ENCODE measurements at regions not wholly inside any gene's neighbourhood (a gene's known extent, or its start where the extent isn't known, plus 50 kb on each side); places are given as distances from the start of the nearest gene placed in this dataset.

- no peak for TF ChIP-seq POLR2AphosphoS5 (IDR thresholded peaks at IDR 0.05; ENCODE audit: low read length)
- TF ChIP-seq ZNF274 (IDR thresholded peaks at IDR 0.05; ENCODE audit: insufficient read depth, insufficient read length) = no peak
- TF ChIP-seq ETV6 (conservative IDR thresholded peaks at IDR 0.05 in 1 of 2, IDR thresholded peaks at IDR 0.05 in 1 of 2; ENCODE audit: borderline replicate concordance in 1 of 2, low read depth in 1 of 2) = no peak
- no peak for TF ChIP-seq JUND (IDR thresholded peaks at IDR 0.05; ENCODE audit: low read depth, low read length)
- no peak for TF ChIP-seq POLR2A (IDR thresholded peaks at IDR 0.05; ENCODE audit: low read depth, low read length)
- TF ChIP-seq SREBF2 (IDR thresholded peaks at IDR 0.05; ENCODE audit: low read length) = no peak
- TF ChIP-seq ZBTB11 (CRISPR knock-in tag; IDR thresholded peaks at IDR 0.05) = no peak
- TF ChIP-seq EZH2 (IDR thresholded peaks at IDR 0.05; ENCODE audit: borderline replicate concordance, control insufficient read depth, low read depth, low read length) = no peak
- no peak for TF ChIP-seq CTCF (IDR thresholded peaks at IDR 0.05 in 2 of 3, conservative IDR thresholded peaks at IDR 0.05 in 1 of 3; ENCODE audit: control insufficient read depth in 2 of 3, extremely low read depth in 1 of 3, insufficient read depth in 1 of 3, low read depth in 3 of 3, low read length in 3 of 3)
- TF ChIP-seq REST (IDR thresholded peaks at IDR 0.05; ENCODE audit: low read depth, low read length) = no peak
Observed at GRCh38 chr5:63685454-63685853, 276.8 kb downstream of the HTR1A start.

Measured in GM12878 (cell line).